DND-41 (cell line): ENCODE measurements at regions not wholly inside any gene's neighbourhood (a gene's known extent, or its start where the extent isn't known, plus 50 kb on each side); places are given as distances from the start of the nearest gene placed in this dataset.

ENCODE experiments used
- CTCF ChIP-seq: IDR thresholded peaks from 2 replicates; pipeline ENCODE4 v1.5.1; 2012; ENCODE audit warnings: borderline replicate concordance, low read length, moderate library complexity, mild to moderate bottlenecking; ENCODE audit not compliant: poor library complexity, severe bottlenecking; ENCODE audit errors: extremely low read depth
- EZH2 ChIP-seq: IDR thresholded peaks from 3 replicates; pipeline ENCODE4 v1.6.1; 2012; ENCODE audit warnings: borderline replicate concordance, low read depth, mild to moderate bottlenecking, moderate library complexity, low read length, inconsistent platforms; ENCODE audit not compliant: severe bottlenecking

GRCh38 chr4:59393780-59394179 is 1806.3 kb upstream of the ADGRL3 start:
- TF ChIP-seq EZH2 (no peak), CTCF (no peak)
